Bronchial epithelial cell (primary cell): ENCODE measurements at regions not wholly inside any gene's neighbourhood (a gene's known extent, or its start where the extent isn't known, plus 50 kb on each side); places are given as distances from the start of the nearest gene placed in this dataset.

Experiments
- DNase-seq: peaks from one replicate; pipeline ENCODE4 v3.0.0-alpha.2; 2010; ENCODE audit warnings: low read depth
- FAIRE-seq: peaks from 2 replicates; lab custom pipeline; 2011; peaks lifted over from hg19 to GRCh38; lab: Jason Lieb, UNC
- H3K27me3 ChIP-seq: 2 replicates; pipeline ENCODE4 v1.5.1; 2011; ENCODE audit warnings: low read length; ENCODE audit not compliant: control insufficient read depth, insufficient read depth
- H3K36me3 ChIP-seq: 2 replicates; pipeline ENCODE4 v1.5.1; 2011; ENCODE audit warnings: low read length; ENCODE audit not compliant: control insufficient read depth, insufficient read depth
- H3K4me3 ChIP-seq: 2 replicates; pipeline ENCODE4 v1.5.1; 2011; ENCODE audit warnings: mild to moderate bottlenecking, low read depth, low read length, control low read depth
- CTCF ChIP-seq: IDR thresholded peaks from 2 replicates; pipeline ENCODE4 v1.5.1; 2011; ENCODE audit warnings: mild to moderate bottlenecking, moderate library complexity, low read length, control low read depth, inconsistent platforms; ENCODE audit not compliant: insufficient read depth, severe bottlenecking

- Histone ChIP-seq H3K27me3 (no peaks in the 10 kb centered on the region), H3K4me3 (no peak overlapping the region), H3K36me3 (no peaks in the 10 kb centered on the region)
- FAIRE-seq = no peak
- TF ChIP-seq CTCF = no peak
- DNase-seq = no peak
Measured at GRCh38 chr18:54739476-54739875, 88.8 kb upstream of the RAB27B start.

- Histone ChIP-seq H3K27me3 (no peaks in the 10 kb centered on the region), H3K4me3 (no peak overlapping the region), H3K36me3 (no peaks in the 10 kb centered on the region)
- no peak for FAIRE-seq
- DNase-seq = peak; percentile 86
- TF ChIP-seq CTCF = no peak
Measured at GRCh38 chr18:54740136-54740846, 88.0 kb upstream of the RAB27B start.

- Histone ChIP-seq H3K36me3 (no peaks in the 10 kb centered on the region), H3K4me3 (no peak overlapping the region), H3K27me3 (no peaks in the 10 kb centered on the region)
- DNase-seq (peak; percentile 39), FAIRE-seq (no peak)
- TF ChIP-seq CTCF = no peak
Measured at GRCh38 chr18:54742120-54742519, 86.2 kb upstream of the RAB27B start.

- no peak for TF ChIP-seq CTCF
- no peaks in the 10 kb centered on the region for H3K36me3 ChIP-seq
- peak; percentile 62 for DNase-seq
Measured at GRCh38 chr18:54742659-54743604, 85.3 kb upstream of the RAB27B start.

GRCh38 chr18:54743605-54743995 lies 84.7 kb upstream of the RAB27B start:
- no peak overlapping the region for H3K4me3 ChIP-seq
- no peaks in the 10 kb centered on the region for H3K36me3 ChIP-seq
- no peaks in the 10 kb centered on the region for H3K27me3 ChIP-seq
- FAIRE-seq (no peak), DNase-seq (no peak)
- no peak for TF ChIP-seq CTCF

More at GRCh38 chr18:54742659-54743604, 85.3 kb upstream of the RAB27B start:
- FAIRE-seq = peak; percentile 40
- Histone ChIP-seq H3K27me3 (no peaks in the 10 kb centered on the region), H3K4me3 (no peak overlapping the region)
